GM21447 (cell line): ENCODE measurements at regions not wholly inside any gene's neighbourhood (a gene's known extent, or its start where the extent isn't known, plus 50 kb on each side); places are given as distances from the start of the nearest gene placed in this dataset.
"Not testable (repeated sequence)": the region's sequence is repeated elsewhere in the genome, so short reads cannot be mapped to it uniquely, and the experiment has no call there.

Experiments used
- ATAC-seq: cut with Tn5 transposase; IDR thresholded peaks from one replicate; pipeline ENCODE4 v1.9.1; 2021; ENCODE audit not compliant: unreplicated experiment

DNA sequence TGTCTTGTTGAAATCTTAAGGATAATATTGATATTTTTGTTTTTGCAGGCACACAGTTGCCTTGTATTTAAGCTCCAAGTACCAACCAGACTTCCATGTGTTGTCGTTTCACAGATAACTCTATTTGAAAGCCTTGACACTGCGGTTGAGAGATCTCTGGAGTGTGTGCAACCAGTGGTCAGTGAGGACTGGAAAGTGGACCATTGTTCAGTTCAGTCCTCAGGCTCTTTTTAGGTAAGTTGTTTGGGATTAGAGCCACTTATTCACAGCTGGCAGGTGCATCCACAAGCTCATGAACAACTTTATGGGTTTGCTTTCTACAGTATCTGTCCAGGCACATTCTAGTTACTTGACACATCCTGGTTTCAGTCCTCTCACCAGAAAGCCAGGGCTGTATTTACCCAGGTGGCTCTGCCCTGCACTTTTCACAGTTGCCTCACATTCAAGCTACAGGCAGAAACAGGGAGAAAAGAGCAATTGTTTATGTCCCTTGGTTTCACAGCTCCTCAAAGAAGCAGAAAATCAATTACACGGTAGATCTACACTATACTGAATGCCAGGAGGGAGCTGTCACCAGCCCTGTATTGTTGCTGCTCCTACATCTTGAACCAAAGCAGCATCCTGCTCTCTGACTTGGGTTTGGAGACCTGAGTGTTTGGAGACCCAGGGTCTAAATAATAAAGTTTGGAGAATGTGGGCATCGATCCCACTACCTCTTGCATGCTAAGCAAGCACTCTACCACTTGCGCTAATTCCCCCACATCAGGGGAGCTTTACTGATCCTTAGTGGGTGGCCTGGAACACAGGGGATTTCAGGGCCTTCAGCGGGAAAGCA is 543.3 kb downstream of the PRIM2 start:
- not testable (repeated sequence) for ATAC-seq

DNA sequence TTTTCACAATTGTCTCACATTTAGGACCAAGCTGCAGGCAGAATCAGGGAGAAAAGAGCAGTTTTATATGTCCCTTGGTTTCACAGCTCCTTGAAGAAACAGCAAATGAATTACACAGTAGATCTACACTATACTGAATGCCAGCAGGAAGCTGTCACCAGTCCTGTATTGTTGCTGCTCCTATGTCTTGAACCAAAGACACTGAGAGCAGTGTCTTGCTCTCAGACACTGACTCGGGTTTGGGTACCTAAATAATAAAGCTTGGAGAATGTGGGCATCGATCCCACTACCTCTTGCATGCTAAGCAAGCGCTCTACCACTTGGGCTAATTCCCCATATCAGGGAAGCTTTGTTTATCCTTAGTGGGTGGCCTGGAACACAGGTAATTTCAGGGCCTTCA is 552.7 kb downstream of the PRIM2 start:
- ATAC-seq = not testable (repeated sequence)

DNA sequence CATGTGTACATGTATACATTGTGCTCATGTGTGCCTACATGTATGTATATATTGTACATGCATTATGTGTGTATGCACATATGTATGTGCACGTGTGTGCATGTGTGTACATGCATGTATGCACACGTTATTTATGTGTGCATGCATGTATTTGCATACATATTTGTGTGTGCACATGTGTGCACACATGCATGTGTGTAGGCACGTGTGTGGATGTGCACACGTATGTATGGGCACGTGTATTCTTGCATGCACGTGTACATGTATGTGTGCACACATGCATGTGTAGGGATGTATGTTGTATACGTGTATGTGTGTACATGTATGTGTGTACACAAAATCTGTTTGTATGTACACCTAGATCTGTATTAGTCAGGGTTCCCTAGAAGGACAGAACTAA is 556.0 kb downstream of the PRIM2 start:
- ATAC-seq = not testable (repeated sequence)

DNA sequence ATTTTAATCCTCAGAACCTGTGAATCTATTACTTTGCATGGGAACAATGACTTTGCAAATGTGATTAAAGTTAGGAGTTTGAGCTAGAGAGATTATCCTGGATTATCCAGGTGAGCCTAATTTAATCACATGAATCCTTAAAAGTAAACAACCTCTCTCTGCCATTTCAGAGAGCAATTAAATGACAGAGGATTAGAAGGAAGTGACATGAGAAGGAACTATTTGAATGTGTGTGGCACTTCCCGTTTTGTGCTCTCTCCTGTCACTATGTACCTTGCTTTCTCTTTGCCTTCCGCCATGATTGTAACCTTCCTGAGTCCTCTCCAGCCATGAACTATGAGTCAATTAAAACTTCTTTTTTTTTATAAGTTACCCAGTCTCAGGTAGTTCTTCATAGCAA is 559.2 kb downstream of the PRIM2 start:
- ATAC-seq = not testable (repeated sequence)

DNA sequence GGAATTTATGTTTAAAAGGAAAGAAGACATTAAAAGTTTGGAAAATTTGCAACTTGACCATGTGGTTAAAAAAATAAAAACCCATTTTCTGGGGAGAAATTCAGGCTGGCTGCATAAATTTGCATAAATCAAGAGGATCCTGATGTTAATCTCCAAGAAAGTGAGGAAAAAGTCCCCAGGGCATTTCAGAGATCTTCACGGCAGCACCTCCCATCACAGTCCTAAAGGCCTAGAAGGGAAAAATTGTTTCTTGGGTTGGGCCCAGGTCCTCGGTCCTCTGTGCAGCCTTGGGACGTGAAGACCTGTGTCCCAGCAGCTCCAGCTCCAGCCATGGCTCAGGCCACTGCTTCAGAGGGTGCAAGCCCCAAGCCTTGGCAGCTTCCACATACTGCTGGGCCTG is 560.3 kb downstream of the PRIM2 start:
- not testable (repeated sequence) for ATAC-seq

DNA sequence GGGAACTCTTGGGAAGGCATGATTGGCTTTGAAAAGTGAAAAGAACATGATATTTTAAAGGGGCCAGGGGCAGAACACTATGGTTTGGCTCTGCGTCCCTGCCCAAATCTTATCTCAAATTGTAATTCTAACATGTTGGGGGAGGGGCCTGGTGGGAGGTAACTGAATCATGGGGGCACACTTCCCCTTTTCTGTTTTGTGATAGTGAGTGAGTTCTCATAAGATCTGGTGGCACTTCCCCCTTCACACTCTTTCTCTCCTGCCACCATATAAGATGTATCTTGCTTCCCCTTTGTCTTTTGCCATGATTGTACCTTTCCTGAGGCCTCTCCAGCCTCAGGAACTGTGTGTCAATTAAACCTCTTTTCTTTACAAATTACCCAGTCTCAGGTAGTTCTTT is 561.4 kb downstream of the PRIM2 start:
- ATAC-seq = not testable (repeated sequence)

DNA sequence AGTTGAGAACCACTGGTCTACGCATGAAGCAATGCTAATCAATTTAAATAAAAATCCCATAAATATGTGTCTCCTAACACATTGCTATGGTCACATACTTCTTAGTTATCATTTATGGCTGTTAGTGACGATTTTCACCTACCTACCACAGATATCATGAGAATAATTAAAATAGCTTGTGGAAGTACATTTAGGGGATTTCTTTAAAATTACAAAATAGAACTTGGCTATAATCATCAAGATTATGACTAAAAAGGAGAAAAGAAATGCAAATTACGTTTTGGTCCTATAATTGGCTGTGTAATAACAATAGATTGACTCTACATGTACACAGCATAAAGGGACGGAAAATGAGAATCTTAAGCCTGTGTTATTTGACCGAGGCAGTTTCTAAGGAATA is 581.4 kb downstream of the PRIM2 start:
- ATAC-seq = not testable (repeated sequence)

DNA sequence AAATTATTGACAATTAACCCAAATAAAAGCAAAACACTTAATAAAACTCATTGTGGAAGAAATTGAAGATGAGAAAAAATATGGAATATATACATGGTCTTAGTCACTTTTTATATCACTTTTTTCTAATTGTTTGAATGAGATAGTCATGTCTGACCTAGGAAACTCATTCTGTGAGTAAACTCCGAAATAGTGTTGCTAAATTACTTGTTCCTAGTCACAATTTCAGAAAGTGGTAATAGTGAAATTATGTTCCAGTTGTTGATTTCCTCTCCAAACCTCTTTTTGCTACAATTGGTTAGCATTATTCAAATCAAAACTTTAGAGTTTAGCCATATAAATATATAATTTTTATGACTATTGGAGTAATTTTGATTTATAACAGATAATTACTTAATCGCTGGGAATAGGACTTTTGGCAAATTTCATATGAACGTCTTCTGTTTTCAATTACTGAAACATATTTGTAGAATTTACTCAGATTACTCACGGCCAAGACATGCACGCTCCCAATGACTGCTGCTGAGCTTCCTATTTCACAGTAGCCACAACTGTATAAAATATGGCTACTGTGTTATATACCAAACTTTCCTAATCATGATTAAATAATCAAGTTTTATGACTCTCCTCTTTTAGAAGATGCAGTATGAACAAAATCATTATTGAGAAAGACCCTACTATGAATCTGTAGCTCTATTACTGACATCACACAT is 583.4 kb downstream of the PRIM2 start:
- not testable (repeated sequence) for ATAC-seq

DNA sequence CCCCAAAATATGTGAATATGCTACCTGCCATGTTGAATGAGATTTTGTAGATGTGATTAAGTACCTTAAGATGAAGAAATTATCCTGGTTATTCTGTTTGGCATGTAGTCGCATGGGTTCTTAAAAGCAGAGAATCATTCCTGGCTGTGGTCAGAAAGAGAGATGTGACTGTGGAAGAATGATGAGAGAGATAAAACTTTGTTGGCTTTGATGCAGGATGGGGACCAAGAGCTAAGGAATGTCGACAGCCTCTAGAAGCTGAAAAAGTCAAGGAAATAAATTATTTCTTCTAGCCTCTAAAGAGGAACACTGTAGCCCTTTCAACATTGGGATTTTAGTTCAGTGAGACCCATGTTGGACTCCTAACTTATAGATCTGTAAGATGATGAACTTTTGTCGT is 584.0 kb downstream of the PRIM2 start:
- ATAC-seq = not testable (repeated sequence)

DNA sequence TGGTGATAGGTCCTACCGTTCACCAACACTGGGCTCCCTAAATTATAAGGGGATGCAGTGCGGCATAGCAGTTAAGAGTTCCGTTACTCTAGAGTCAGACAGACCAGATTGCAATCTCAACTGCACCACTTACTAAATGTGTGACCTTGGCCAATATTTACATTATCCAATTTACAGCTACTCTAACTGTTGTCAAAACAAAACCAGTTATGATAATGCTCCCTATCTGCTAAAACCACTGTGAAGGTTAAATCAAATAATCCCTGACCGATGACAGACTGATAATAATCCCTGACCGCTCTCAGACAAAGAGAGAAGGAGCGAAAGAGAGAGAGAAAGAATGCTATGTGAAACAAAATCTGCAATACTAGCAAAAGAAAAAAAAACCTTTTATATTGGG is 586.9 kb downstream of the PRIM2 start:
- ATAC-seq = not testable (repeated sequence)

DNA sequence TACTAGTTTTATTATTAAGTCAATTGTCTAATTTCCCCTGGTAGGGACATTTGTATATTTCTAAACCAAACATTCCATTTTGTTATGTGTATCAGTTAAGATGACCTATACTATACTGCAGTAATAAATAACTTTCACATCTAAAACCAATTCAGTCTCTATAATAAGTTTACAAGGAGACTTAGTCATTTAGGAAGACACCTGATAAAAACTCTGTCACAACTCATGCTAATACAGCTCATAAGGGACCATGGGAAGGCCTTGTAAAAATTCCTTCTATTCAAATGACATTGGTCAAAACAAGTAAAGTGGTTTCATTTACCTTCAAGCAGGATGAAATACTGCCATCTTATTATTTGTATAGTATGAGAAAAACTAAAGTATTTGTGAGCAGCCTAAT is 597.9 kb downstream of the PRIM2 start:
- not testable (repeated sequence) for ATAC-seq

DNA sequence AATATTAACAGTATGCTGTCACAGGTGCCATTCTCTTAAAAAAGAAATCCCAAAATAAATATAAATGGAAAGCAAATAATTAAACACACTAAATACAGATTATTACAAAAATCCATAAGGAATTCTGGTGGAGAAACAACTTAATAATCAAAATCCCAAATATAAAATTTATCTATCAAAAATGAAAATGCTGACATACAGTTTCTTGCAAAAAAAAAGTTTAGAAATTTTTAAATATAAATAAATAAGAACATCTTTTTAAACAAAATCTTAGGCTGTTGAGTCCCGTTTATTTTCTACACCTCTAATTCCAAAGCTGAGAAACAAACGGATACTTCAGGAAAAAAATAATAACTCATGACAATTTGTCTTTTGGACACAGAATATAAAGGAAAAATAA is 625.5 kb downstream of the PRIM2 start:
- ATAC-seq = not testable (repeated sequence)

DNA sequence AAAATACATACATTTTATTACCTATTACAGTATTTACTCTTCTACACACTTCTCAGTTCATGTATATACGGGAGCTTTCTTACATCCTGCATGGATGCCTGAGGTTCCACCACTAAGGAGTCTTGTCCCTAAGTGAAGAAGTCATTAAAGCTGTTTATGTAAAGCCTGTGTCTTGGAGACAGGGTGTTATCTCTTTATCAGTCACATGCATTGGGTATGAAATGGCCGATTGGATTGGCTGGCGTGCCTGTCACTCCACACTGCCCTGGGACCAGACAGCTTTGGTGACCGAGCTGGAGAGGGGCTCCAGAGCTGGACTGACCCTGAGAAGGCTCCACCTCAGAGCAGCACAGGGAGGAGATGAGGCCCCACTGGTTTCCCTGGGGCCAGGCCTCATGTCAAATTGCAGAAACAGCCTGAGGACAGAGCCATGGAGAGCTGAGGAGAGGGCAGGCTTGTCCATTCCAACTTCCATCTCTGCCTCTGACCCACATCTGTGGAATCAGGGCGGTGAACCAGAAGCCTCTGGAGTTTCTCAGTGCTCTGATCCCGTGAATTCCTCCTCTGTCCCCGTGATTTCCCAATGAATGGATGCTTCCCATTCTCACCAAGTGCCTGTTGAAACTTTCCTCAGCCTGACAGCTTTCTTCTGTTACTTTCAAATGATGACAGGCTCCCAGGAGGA is 628.8 kb downstream of the PRIM2 start:
- not testable (repeated sequence) for ATAC-seq

DNA sequence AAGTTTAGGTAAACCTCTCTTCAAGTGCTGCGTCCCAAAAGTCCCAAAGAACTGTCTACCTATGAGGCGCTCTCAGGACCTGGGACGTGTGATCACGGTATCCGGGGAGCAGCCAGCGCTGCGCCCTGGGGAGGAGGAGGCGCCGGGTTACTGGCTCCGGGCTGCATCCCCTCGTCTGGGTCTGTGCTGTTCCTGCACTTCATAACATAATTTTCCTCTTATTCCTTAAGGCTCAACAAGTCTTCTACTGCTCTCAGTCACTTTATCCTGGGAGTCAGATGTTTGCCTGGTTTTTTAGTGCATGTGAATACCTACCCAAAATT is 629.3 kb downstream of the PRIM2 start:
- not testable (repeated sequence) for ATAC-seq

DNA sequence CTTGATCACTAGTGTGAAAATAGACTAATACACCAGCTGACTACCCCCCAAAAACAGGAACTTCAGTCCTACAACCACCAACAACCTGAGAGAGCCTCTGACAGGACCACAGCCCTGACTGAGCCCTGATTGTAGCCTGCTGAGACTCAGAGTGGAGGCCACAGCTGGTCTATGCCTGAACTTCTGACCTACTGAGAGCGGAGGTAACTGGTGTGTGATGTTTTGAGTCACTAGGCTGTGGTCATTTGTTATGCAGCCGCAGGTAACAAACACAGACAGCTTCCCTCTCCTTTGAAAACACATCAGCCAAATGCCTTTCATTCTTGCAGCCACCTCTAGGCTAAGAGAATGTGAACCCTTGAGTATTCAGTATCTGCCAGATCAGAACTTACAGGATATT is 631.1 kb downstream of the PRIM2 start:
- ATAC-seq = not testable (repeated sequence)

DNA sequence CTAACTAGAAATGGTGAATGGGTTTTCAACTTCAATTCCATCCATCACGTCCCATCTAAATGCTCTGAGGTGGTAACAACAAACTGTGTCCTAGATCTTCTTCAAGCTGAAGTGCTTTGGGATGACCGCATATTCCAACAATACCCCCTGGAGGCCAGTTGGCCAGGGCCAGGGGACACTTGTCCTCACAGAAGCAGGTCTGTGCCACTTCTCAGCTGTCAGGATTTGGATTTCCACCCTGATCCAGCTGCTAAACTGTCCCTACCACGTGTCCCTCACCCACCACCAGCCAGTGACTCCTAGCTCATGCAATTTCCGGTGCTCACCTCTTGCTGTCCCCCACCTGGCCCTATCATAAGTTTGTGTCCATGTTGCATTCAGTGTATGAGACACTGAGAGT is 633.0 kb downstream of the PRIM2 start:
- not testable (repeated sequence) for ATAC-seq

DNA sequence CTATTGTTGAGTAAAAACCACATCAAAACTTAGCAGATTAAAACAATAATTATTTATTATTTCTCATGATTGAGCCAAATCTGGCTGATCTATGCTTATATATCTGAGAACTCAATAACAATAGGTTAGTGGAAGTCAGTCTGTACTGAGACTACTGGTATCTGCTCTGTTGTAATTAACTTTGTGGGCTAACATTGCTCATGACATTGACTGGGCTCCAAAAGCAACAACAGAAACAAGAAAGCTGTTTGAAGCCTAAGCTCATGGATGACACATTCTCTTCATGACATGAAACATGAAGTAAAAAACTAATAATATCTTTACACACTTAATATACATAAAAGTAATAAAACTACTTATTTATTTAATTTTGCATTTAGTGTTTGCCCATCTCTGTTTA is 649.3 kb downstream of the PRIM2 start:
- not testable (repeated sequence) for ATAC-seq

DNA sequence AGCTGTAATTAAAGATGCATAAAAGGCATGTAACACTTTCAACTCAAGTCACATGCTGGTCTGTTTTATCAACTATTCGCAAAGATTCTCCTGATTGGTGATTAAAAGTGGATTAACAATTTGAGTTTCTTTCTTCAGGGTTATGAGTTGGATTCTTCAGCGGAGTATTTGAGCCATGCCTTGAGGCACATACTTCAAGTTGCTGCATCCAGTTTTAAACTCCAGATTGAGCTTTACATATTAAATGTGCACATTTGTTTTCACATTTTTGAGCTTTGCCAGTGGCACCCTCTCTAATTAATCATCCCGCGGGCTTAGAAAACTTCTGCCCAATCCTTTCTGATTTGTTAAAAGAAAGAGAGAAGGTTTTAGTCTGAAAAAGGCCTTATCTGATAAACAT is 654.5 kb downstream of the PRIM2 start:
- ATAC-seq = not testable (repeated sequence)

DNA sequence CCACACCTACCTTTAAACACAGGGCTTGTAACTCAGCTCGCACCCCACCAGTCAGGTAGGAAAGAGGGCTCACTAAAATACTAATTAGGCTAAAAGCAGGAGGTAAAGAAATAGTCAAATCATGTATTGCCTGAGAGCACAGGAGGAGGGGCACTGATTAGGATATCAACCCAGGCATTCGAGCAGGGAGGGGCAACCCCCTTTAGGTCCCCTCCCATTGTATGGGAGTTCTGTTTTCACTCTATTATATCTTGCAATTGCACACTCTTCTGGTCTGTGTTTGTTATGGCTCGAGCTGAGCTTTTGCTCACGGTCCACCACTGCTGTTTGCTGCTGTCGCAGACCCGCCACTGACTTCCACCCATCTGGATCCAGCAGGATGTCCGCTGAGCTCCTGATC is 657.2 kb downstream of the PRIM2 start:
- ATAC-seq = no peak

DNA sequence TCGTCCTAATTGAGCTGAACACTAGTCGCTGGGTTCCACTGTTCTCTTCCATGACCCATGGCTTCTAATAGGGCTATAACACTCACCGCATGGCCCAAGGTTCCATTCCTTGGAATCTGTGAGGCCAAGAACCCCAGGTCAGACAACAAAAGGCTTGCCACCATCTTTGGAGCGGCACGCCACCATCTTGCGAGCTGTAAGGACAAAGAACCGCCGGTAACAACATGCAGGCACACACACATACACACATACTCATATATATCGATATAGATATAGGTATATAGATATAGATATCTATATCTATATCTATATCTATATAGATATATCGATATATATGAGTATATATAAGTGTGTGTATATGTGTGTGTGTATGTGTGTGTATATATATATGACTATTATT is 657.7 kb downstream of the PRIM2 start:
- ATAC-seq = not testable (repeated sequence)

DNA sequence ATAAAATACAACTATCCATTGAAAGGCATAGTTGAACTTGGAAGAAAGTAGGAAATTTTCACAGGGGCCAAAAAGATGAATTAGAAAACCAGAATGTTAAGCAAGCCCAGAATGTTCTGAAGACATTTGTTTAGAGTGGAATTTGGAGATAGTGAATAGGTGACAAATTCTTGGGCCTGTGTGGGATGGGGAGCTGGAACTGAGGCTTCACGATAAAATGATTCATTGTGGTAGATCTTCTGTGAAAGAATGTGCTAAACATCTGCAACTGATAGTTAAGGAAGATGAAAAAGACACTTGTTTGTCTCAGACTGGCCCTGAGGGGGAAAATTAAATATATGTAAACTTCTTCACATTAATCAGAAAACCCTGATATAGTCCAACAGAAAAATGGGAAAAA is 658.9 kb downstream of the PRIM2 start:
- not testable (repeated sequence) for ATAC-seq

DNA sequence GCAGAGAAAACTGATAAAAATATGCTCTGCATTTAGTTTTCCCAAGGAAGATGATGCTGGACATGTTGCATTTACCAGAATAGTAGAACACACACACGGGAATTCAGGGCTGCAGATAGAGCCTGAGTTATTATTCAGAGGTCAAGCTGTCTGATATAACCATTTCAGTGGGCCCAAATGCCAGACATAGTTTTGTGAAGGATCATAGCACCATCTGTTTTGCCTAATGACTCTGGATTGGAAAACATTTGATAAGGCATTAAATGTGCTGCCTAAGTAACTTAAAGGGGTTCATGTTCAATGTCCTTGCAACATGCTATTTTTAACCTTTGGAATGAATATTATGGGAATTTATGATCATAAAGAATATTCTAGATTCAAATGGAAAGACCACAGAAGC is 666.2 kb downstream of the PRIM2 start:
- not testable (repeated sequence) for ATAC-seq
